Mesendoderm (in vitro differentiated cells): ENCODE measurements at regions not wholly inside any gene's neighbourhood (a gene's known extent, or its start where the extent isn't known, plus 50 kb on each side); places are given as distances from the start of the nearest gene placed in this dataset.

ENCODE experiments used
- DNase-seq: peaks from one replicate; pipeline ENCODE4 v3.0.0; 2013
- H2AK5ac ChIP-seq: 2 replicates; pipeline ENCODE4 v1.6.1; 2013; ENCODE audit warnings: low read length, inconsistent platforms
- H2BK120ac ChIP-seq: 2 replicates; pipeline ENCODE4 v1.6.1; 2013; ENCODE audit warnings: low read depth, mild to moderate bottlenecking, low read length, moderate library complexity, mixed read lengths
- H2BK15ac ChIP-seq: replicated peaks from 2 replicates; pipeline ENCODE4 v1.6.1; 2013; ENCODE audit warnings: low read depth, mild to moderate bottlenecking, moderate library complexity
- H2BK5ac ChIP-seq: 2 replicates; pipeline ENCODE4 v1.6.1; 2013; ENCODE audit warnings: low read length, inconsistent platforms
- H3K18ac ChIP-seq: 2 replicates; pipeline ENCODE4 v1.6.1; 2013; ENCODE audit warnings: mild to moderate bottlenecking, low read length, mixed read lengths
- H3K23ac ChIP-seq: one replicate; pipeline ENCODE4 v1.6.1; 2013; ENCODE audit warnings: low read length
- H3K27ac ChIP-seq: 2 replicates; pipeline ENCODE4 v1.5.1; 2013; ENCODE audit warnings: low read depth, mild to moderate bottlenecking, inconsistent platforms, low read length, moderate library complexity
- H3K27me3 ChIP-seq: 2 replicates; pipeline ENCODE4 v1.6.1; 2013; ENCODE audit warnings: low read length, control low read depth, mild to moderate bottlenecking, inconsistent platforms; ENCODE audit not compliant: insufficient read depth, poor library complexity
- H3K36me3 ChIP-seq: 2 replicates; pipeline ENCODE4 v1.6.1; 2013; ENCODE audit warnings: low read length, inconsistent platforms; ENCODE audit not compliant: control insufficient read depth, insufficient read depth
- H3K4ac ChIP-seq: one replicate; pipeline ENCODE4 v1.6.1; 2013; ENCODE audit warnings: low read depth, mild to moderate bottlenecking, low read length, moderate library complexity
- H3K4me1 ChIP-seq: 2 replicates; pipeline ENCODE4 v1.6.1; 2013; ENCODE audit warnings: low read depth, low read length, inconsistent platforms; ENCODE audit not compliant: control insufficient read depth
- H3K4me2 ChIP-seq: 2 replicates; pipeline ENCODE4 v1.6.1; 2013; ENCODE audit warnings: low read length
- H3K4me3 ChIP-seq: 2 replicates; pipeline ENCODE4 v1.5.1; 2013; ENCODE audit warnings: mild to moderate bottlenecking, low read length
- H3K56ac ChIP-seq: one replicate; pipeline ENCODE4 v1.6.1; 2013; ENCODE audit warnings: low read length
- H3K79me1 ChIP-seq: 2 replicates; pipeline ENCODE4 v1.6.1; 2013; ENCODE audit warnings: low read length, inconsistent platforms
- H3K79me2 ChIP-seq: 2 replicates; pipeline ENCODE4 v1.6.1; 2013; ENCODE audit warnings: mild to moderate bottlenecking, low read length; ENCODE audit not compliant: control insufficient read depth, insufficient read depth
- H3K9ac ChIP-seq: 2 replicates; pipeline ENCODE4 v1.6.1; 2013; ENCODE audit warnings: low read length, inconsistent platforms
- H4K5ac ChIP-seq: one replicate; pipeline ENCODE4 v1.6.1; 2013; ENCODE audit warnings: low read length
- H4K8ac ChIP-seq: one replicate; pipeline ENCODE4 v1.6.1; 2013; ENCODE audit warnings: low read depth, mild to moderate bottlenecking, control low read depth, low read length, moderate library complexity
- WGBS: extraction: QIAGEN DNeasy Blood & Tissue Kit; methylation state at CpG from one replicate; pipeline ENCODE4 v1.1.7; 2013; ENCODE audit warnings: low lambda C conversion rate, missing lambda C conversion rate; ENCODE audit not compliant: insufficient coverage; ENCODE audit errors: extremely low coverage; 5-methylcytosine and 5-hydroxymethylcytosine counted together

DNA sequence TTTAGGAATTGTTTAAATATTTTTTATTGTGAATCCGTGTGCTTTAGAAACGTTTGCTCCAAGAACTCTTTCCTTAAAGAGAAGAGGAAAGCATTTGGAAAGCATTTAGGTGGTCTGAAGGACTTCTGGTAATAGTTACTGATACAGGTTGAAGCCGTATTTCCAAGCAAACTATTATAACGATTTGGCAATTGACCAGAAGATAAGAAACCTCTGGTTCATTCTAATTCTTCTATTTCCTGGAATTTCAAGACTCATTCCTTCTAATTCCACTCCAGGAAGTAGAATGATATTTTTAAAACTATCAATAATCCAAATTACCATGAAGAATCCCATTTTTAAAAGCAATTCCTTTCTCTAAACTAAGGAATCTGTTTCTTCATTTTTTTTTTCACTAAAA, 158.9 kb upstream of the AGR3 start:
- DNase-seq = no peak
- 100% methylated on average over 1 of the region's 4 CpGs for WGBS
- no peak overlapping the region for H3K4me2 ChIP-seq

DNA sequence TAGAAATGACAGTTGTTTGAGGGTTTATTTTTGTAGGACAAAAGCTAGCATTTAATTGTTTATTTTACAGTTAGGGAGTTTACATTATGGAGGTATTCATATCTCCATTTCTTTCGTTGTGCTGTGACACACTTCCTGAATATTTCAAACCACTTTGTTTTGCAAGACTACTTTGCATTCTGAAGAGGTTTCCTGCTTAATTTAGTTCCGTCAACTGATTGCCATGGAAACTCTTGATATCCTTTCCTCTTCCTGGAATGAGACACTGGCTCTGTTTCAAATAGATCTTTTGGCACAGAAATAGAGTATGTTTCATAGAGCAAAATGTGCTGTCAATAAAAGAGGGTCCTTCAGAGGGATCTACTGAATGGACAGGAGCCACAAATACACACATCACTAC, 159.5 kb upstream of the AGR3 start:
- Histone ChIP-seq H3K79me2 (no peaks in the 10 kb centered on the region), H4K5ac (no peak overlapping the region), H3K9ac (no peak overlapping the region), H3K4me1 (no peaks in the 10 kb centered on the region), H3K4ac (no peak overlapping the region), H2BK5ac (no peak overlapping the region), H3K4me2 (no peak overlapping the region), H4K8ac (no peak overlapping the region), H3K56ac (no peak overlapping the region), H3K23ac (no peak overlapping the region), H3K27ac (no peak overlapping the region), H3K18ac (no peak overlapping the region), H2BK120ac (no peak overlapping the region), H2AK5ac (no peak overlapping the region), H3K36me3 (no peaks in the 10 kb centered on the region), H3K4me3 (no peak overlapping the region), H3K79me1 (no peaks in the 10 kb centered on the region), H2BK15ac (no peak overlapping the region), H3K27me3 (no peaks in the 10 kb centered on the region)
- no CpG with 5 or more reads among the region's 2 CpGs for WGBS
- DNase-seq = peak; percentile 41

More for the DNA sequence above, 158.9 kb upstream of the AGR3 start:
- Histone ChIP-seq H3K79me1 (no peaks in the 10 kb centered on the region), H3K36me3 (no peaks in the 10 kb centered on the region), H4K8ac (no peak overlapping the region), H3K27ac (no peak overlapping the region), H3K4me1 (no peaks in the 10 kb centered on the region), H3K56ac (no peak overlapping the region), H3K79me2 (no peaks in the 10 kb centered on the region), H3K9ac (no peak overlapping the region), H3K4me3 (no peak overlapping the region), H2BK5ac (no peak overlapping the region), H3K18ac (no peak overlapping the region), H2AK5ac (no peak overlapping the region), H2BK120ac (no peak overlapping the region), H3K4ac (no peak overlapping the region), H3K27me3 (no peaks in the 10 kb centered on the region), H4K5ac (no peak overlapping the region), H3K23ac (no peak overlapping the region), H2BK15ac (no peak overlapping the region)

DNA sequence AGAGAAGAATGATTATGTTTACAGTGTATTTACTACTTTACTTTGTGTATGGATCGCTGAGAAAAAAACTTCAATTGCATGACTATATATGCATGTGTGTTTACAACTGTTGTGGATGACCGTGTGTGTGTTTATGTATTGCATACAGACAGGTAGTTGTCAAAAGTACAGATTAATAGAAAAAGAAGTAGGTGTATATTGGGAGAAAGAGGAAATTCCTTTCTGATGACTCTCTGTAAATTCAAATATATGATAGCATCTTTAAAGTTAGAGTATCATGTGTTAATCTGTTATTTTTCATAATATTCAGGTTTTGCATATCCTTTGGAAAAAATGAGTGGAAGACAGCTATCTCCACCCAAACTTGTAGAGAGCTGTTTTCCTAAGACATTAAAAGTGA, 160.4 kb upstream of the AGR3 start:
- no peaks in the 10 kb centered on the region for H3K79me2 ChIP-seq
- H2AK5ac ChIP-seq = no peak overlapping the region
- H3K56ac ChIP-seq = no peak overlapping the region
- H3K4me1 ChIP-seq = no peaks in the 10 kb centered on the region
- H4K8ac ChIP-seq = no peak overlapping the region
- no peaks in the 10 kb centered on the region for H3K79me1 ChIP-seq
- no peak overlapping the region for H3K4ac ChIP-seq
- H3K4me2 ChIP-seq = no peak overlapping the region
- no peak overlapping the region for H4K5ac ChIP-seq
- H3K36me3 ChIP-seq = no peaks in the 10 kb centered on the region
- no peak overlapping the region for H2BK15ac ChIP-seq
- no peak overlapping the region for H3K4me3 ChIP-seq
- no peak overlapping the region for H3K18ac ChIP-seq
- no peak for DNase-seq
- H2BK5ac ChIP-seq = no peak overlapping the region
- H3K23ac ChIP-seq = no peak overlapping the region
- WGBS = no CpG with 5 or more reads among the region's 2 CpGs
- H3K27ac ChIP-seq = no peak overlapping the region
- no peaks in the 10 kb centered on the region for H3K27me3 ChIP-seq
- no peak overlapping the region for H3K9ac ChIP-seq
- H2BK120ac ChIP-seq = no peak overlapping the region

DNA sequence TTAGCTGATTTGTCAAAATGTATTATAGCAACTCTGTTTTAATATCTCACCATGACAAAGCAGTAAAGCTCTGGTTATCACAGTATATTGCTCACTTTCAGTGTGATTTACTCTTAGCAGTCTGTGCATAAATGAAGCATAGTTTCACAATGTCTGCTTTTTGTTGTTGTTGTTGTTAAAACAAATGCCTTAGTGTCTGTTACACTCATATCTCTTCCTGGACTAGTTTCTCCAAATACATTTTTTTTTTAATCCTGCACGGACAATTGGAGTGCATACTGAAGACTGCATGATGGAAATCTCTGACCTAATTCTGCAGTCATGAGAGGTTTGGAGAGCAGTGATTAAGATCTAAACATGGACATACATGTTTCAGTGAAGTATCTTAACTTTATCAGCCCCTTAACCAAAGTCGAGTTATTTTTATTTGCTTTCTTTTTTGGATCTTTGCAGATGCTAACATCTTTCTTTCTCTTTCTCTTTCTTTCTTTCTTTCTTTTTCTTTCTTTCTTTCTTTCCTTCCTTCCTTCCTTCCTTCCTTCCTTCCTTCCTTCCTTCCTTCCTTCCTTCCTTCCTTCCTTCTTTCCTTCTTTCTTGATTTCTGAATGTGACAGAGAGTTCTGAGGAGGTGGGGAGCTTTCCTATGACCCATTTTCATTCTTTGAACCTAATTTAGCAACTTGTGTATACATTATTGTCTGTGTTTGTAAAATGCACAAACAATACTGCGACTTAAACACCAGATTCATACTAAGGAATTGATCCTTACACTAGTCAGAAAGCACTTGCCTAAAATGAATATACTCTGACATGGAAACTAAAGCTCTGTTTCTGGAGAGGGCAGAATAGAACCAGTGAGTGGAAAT, 161.5 kb upstream of the AGR3 start:
- no peak overlapping the region for H3K56ac ChIP-seq
- H3K27me3 ChIP-seq = no peaks in the 10 kb centered on the region
- H2BK5ac ChIP-seq = no peak overlapping the region
- H3K4me3 ChIP-seq = no peak overlapping the region
- no peak overlapping the region for H2AK5ac ChIP-seq
- DNase-seq = no peak
- no peak overlapping the region for H3K9ac ChIP-seq
- no peak overlapping the region for H2BK120ac ChIP-seq
- H3K18ac ChIP-seq = no peak overlapping the region
- H3K79me2 ChIP-seq = no peaks in the 10 kb centered on the region
- H3K4me1 ChIP-seq = no peaks in the 10 kb centered on the region
- H4K8ac ChIP-seq = no peak overlapping the region
- no peak overlapping the region for H4K5ac ChIP-seq
- WGBS = no CpG with 5 or more reads among the region's 3 CpGs
- no peak overlapping the region for H3K4ac ChIP-seq
- no peak overlapping the region for H3K4me2 ChIP-seq
- H3K27ac ChIP-seq = no peak overlapping the region
- no peak overlapping the region for H2BK15ac ChIP-seq
- H3K36me3 ChIP-seq = no peaks in the 10 kb centered on the region
- no peak overlapping the region for H3K23ac ChIP-seq
- no peaks in the 10 kb centered on the region for H3K79me1 ChIP-seq

GRCh38 chr7:17044396-17044795, 162.6 kb upstream of the AGR3 start:
- WGBS = no CpG with 5 or more reads among the region's 2 CpGs
- no peak overlapping the region for H2AK5ac ChIP-seq
- no peak overlapping the region for H4K5ac ChIP-seq
- no peak overlapping the region for H2BK5ac ChIP-seq
- H3K79me1 ChIP-seq = no peaks in the 10 kb centered on the region
- no peak overlapping the region for H3K18ac ChIP-seq
- no peak overlapping the region for H2BK15ac ChIP-seq
- H3K4me1 ChIP-seq = no peaks in the 10 kb centered on the region
- no peak overlapping the region for H3K9ac ChIP-seq
- H3K36me3 ChIP-seq = no peaks in the 10 kb centered on the region
- no peaks in the 10 kb centered on the region for H3K27me3 ChIP-seq
- no peak overlapping the region for H3K4ac ChIP-seq
- H3K27ac ChIP-seq = no peak overlapping the region
- no peak overlapping the region for H4K8ac ChIP-seq
- H3K23ac ChIP-seq = no peak overlapping the region
- H3K79me2 ChIP-seq = no peaks in the 10 kb centered on the region
- H3K4me2 ChIP-seq = no peak overlapping the region
- H3K4me3 ChIP-seq = no peak overlapping the region
- peak; percentile 17 for DNase-seq
- H2BK120ac ChIP-seq = no peak overlapping the region
- no peak overlapping the region for H3K56ac ChIP-seq

- H3K9ac ChIP-seq = no peak overlapping the region
- DNase-seq = no peak
- H3K18ac ChIP-seq = no peak overlapping the region
- H2BK15ac ChIP-seq = no peak overlapping the region
- no peak overlapping the region for H3K4me2 ChIP-seq
- no peak overlapping the region for H2BK120ac ChIP-seq
- no peaks in the 10 kb centered on the region for H3K79me1 ChIP-seq
- no peak overlapping the region for H4K8ac ChIP-seq
- H3K79me2 ChIP-seq = no peaks in the 10 kb centered on the region
- no peak overlapping the region for H4K5ac ChIP-seq
- WGBS = no CpG with 5 or more reads among the region's 2 CpGs
- no peak overlapping the region for H3K4ac ChIP-seq
- H3K56ac ChIP-seq = no peak overlapping the region
- H3K27ac ChIP-seq = no peak overlapping the region
- no peak overlapping the region for H2BK5ac ChIP-seq
- H3K27me3 ChIP-seq = no peaks in the 10 kb centered on the region
- H2AK5ac ChIP-seq = no peak overlapping the region
- no peak overlapping the region for H3K4me3 ChIP-seq
- H3K23ac ChIP-seq = no peak overlapping the region
- no peaks in the 10 kb centered on the region for H3K4me1 ChIP-seq
- no peaks in the 10 kb centered on the region for H3K36me3 ChIP-seq
Observed at GRCh38 chr7:17044861-17045260, 163.1 kb upstream of the AGR3 start.
